OCI-M2 (cell line): ENCODE measurements at regions not wholly inside any gene's neighbourhood (a gene's known extent, or its start where the extent isn't known, plus 50 kb on each side); places are given as distances from the start of the nearest gene placed in this dataset.

Experiments
- DNase-seq: peaks from one replicate; lab custom pipeline; 2025; ENCODE audit not compliant: unreplicated experiment; lab: John Stamatoyannopoulos, UW

DNA sequence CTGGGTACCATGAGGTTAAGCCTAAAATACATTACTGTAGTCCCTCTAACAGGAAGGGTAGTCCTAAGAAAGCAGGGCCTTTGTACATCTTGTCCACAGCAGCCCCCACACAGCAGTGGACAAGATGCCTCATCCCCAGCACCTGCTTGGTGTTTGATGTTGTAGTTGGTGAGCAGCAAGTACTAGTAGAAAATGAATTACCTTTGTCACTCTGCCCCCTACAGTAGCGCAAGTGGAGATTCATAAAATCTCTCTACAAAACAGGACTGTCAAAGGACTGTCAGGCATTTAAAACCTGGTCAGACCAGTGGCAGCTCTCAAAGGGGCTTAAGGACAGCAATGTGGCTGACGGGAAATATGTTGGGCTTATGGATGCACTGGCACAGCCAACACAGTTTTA lies 122.5 kb downstream of the TMEM174 start:
- no peak for DNase-seq

DNA sequence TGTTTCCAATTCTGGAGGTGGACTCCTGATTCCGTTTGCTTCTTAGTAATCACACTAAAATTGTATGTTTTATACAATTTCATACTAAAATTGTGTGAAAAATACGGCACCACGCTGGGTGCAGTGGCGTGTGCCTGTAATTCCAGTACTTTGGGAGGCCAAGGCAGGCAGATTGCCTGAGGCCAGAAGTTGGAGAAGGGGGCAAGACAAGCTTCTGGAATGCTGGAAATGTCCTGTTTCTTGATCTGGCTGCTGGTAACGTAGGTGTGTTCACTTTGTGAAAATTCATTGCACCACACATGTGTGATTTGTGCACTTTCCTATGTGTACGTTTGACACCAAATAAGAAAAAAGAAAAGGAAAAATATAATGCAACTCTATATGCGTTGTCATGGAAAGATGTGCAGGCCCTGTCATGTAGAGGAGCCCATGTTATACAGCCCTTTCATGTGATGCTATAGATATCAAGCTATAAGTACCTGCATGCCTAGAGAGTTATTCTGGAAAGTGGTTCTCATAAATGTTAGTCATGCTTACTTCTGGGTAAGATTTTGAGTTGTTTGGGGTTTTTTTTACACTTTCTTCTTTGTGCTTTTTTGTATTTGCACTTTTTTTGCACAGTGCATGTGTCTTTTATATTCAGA lies 119.9 kb downstream of the TMEM174 start:
- DNase-seq = no peak

DNA sequence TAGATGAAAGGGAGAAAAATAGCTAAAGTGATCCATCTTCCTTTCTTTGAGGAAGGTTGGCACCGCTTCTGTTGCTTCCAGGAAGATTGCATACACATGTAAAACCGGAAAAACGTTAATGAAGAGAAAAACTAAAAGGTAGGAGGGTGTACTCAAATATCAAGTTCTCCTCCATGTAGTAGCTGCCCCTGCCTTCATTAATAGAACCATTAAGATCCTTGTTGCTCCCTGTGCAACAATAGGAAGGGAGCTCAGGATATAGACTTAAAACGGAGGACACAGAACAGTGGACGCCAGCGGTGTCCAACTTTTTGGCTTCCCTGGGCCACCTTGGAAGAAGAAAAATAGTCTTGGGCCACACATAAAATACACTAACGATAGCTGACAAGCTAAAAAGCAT lies 118.9 kb downstream of the TMEM174 start:
- DNase-seq = no peak

DNA sequence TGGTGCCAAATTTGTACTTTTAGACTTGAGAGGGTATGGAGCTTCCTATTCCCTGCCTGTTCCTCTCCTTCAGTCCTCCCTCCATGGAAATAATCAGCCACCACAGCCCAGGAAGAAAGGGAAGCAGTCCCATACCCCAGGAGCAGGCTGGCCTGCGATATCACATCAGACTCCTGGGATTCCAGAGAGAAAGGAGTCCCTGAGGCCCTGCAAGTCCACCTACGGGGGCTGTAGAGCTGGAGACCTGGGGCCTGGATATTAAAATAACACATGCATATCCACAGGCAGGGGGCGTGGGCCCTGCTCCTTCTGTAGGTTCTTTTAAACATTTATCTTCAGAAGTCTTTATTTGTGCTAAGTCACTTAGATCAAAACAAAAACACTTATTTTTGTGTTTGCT lies 117.2 kb downstream of the TMEM174 start:
- DNase-seq = no peak

DNA sequence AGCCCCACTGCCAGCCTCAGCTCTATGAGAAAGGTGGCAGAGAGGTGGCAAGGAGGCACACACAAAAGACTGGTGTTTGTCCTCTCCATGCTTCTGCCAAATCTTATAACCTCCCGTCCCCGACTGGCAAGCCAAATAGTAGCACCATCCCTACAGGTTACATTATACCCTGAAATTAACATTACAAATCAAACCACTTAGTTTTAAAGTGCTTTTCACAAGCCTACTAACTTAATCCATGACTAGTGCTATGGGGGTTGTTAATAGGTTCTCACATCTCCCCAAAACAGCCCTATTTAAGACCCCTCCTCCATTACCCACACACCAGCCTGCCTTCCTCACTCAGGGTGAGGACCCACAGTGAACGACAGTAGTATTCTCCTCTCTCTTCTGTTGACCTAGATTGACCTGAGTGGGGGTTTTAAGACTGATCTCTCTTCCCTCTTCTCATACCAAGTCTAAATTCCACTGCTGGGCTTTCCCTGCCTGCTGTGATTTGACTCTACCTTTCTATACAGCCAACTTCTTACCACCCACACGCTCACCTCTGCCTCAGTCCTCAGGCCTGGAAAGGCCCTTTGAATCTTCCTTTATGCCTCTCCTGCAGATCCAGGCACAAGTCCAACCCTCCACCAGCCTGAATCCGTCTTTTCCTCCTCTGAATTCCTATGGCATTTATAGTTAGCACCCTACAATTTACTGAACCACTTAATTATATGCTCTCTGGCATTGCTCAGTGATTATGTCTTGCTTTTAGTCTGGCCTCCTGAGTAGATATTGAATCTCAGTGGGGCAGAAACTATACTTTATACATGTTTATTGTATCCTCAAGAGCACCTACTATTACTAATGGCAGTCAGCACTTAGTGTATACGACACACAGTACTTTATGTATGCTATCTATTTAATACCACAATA lies 116.1 kb downstream of the TMEM174 start:
- no peak for DNase-seq

DNA sequence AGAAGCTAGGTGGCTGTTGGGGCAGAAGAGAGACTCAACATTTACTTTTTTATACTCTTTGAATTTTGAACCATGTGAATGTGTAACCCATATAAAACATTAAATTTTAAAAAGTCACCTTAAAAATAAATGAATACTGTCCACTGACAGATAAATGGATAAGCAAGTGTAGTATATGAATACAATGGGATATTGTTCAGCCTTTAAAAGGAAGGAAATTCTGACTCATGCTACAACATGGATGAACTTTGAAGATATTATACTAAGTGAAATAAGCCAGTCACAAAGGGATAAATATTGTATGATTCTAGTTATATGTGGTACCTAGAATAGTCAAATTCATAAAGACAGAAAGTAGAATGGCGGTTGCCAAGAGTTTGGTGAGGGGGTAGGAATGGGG lies 113.9 kb downstream of the TMEM174 start:
- DNase-seq = no peak

DNA sequence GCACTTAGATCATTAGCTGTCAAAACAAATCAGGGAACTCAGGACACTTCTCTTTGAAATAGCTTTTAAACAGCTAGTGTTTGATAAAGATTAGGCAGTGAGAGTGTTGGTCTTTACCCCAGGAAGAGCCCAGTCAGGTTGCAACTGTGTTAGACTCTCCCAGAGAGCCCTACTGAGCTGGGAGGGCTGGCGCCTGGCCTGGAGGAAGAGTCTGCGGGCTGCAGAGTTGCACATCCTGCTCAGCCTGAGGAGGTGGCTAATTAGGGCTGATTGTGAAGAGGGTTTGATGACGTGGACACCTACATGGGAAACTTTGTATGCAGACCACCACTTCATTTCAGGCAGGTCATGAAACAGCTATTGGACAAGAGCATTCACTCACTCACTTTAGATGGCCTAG lies 112.0 kb downstream of the TMEM174 start:
- no peak for DNase-seq

DNA sequence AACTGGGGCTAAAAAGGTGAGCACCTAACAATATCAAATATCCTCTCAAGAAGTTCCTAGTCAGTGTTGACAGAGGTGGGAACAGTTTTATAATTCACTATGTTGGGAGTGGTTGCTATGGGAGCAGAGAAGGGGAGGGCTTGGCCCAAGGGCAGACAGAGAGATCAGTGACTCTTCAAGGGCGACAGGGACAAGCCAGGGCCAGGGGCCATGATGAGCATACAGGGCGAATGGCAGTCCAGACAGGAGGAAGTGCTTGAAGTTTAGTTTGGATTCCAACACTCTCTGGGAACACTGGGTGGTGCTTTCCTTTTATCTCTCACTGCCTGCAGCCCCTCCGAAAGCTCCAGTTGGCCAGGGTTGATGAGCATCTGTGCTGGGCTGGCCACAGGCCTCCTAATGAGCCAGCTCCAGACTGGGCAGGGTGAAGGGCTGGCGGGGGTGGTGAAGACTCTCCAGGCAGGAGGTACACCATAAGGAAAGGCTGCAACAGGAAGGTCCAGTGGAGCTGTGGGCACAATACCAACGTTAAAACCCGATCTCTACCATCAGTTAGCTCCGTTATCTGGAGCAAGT lies 111.3 kb downstream of the TMEM174 start:
- no peak for DNase-seq

DNA sequence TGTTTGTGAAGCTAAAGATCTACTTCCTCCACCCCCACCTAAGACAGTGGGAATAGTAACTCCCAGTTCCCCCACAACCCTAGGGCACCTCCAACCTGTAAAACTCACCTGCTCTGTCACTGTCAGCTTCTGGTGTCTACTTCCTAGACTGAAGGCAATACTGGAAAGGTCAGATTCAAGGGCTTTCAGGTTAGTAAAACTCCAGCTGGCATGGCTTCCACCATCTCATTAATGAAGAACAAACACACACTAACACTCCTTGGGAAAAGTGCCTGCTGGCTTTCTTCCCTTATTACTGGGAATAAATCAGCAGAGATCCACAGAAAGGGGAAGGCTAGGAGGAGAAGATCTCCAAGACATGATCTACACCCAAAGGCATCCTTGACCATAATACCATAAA lies 109.9 kb downstream of the TMEM174 start:
- no peak for DNase-seq

DNA sequence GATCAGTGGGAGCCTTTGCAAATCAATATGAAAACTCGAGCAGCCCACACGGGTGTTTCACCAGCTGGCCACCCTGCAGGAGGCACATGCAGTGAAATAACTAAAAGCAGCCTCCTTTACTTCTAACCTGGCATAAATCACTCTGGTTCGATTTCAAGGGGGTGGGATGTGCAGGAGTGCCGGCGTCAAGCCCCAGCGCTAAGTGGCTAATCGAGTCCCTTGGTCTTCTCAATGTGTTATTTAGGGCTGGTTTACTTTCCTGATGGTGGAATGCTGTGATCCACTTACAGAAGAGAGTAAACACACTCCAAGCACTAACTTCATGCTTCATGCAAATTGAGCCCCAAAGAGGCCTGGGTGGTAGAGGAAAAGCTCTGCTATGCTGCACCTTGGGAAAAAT lies 109.4 kb downstream of the TMEM174 start:
- no peak for DNase-seq

DNA sequence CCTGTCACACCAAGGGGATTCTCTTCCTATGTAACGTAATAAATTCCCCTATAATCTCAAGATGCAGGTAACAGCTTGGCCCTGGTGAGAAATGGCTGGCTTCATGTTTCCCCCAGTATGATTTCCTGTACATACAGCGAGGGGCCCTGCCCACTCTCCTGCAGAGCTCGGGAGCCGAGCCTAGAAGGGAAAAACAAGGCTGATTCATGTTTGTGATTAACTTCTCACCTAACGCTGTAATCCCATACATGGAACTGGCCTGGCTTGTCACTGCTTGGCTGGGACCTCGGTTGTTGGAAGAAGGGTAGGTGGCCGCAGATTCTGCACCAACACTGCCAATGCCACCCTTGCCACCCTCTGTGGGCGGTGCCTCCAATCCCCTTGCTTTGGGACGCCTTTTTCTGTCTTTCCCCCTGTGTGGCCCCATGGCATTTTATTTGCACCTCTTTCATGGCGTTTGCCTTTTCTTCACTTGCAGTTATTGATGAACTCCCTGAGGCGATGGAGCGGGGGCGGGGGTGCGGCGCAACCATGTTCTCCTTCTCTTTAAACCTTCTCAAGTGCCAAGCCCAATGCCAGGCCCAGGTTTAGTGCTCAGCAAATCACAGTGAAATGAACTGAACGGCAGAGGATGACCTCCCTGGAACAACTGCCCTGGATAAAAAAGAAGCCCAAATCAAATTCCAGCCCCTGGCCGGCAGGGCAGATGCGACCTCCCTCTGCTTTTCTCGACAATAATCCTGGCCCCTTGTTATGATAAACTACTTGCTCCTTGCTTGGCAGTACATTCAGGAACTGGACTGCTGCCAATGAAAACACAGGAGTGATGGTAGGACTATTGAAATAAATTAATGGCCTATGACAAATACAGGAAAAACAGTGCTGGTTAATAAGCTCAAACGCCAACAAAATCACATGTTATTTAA lies 108.1 kb downstream of the TMEM174 start:
- no peak for DNase-seq

DNA sequence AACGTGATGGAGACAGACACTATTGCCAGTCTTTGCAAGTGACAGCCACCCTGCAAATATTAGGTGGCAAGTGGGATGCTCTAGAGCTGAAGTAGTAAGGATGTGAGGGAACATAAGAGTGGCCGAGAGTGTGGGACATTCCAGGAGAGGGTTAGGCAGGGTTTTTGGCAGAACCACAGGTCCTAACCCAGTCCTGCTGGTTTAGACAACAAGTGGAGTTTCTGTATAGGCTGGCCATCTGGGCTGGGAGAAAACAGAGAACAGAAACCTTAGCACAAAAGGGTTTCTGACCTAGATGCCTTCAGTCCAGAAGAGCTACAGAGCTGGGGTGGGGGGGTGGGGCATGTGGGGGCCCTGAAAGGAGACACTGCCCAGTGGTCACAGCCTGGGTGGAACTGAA lies 107.4 kb downstream of the TMEM174 start:
- no peak for DNase-seq

DNA sequence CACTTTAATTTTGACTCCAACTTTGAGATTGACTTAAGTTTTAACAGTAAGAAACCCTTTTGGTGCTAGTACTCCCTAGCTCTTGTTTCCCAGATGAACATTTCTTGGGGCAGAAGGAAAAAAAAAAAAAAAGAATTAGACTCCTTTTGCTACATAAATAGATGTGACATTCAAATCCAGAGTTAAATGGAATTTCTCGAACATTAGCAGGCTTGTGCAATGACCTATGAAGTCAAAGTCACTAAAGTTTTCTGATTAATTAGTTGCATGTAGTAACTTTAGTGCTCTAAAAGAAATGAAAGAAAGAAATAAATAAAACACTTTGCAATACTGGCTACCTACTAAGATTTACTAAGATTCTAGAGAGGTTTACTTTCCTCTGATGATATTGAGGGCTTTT lies 106.8 kb downstream of the TMEM174 start:
- DNase-seq = no peak

DNA sequence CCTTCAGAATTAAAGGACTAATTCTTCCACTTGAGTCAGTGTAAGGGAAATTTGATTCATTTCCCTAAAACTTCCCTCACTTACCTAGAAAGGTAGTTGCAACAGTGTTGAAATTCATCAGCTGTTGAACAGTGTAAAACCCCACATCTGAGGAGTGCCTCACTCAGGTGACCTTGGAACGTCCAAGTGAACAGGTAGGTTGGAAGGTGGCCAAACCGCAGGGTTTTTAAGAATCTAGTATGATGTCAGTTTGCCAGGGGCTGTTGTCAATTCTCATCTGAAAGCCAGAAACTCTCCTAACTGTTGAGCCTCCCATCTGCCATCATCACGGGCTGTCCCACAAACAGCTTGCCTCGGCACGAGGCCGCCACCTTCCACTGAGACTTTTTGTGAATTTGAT lies 105.7 kb downstream of the TMEM174 start:
- DNase-seq = no peak

DNA sequence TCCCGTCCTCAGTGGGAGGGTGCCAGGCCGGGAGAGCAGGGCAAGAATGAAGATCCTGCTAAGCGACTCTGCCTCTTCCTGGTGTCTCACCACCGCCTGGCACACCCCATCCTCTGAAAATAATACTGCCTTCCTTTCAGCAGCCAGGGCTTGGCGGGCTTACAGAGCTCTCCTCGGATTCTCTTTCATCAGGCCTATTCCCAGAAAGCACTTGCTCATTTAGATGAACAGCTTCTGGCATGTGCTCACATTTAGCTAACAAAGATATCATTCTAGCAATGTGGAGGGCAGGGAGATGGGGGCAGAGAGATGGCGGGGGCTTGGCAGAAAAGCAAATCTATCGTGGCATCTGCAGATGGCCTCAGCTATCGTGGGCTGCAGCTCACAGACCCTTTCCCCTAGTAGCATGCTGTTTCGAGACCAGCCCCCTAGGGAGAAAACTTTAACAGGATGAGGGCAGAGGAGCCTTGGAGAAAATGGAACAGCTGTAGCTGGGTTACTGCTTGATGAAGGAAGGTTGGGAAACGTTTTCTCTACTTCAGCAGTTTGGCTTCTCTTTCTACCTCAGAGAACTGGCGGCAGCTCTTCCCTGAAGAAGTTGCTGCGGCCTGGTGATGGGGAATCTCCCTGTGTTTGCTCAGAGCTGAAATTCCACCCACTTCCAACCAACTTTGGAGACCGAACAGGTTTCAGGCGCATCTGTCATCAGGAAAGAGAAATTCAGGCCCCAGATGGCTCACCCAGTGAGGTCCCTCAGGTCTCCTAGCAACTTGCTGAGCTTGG lies 102.1 kb downstream of the TMEM174 start:
- no peak for DNase-seq

DNA sequence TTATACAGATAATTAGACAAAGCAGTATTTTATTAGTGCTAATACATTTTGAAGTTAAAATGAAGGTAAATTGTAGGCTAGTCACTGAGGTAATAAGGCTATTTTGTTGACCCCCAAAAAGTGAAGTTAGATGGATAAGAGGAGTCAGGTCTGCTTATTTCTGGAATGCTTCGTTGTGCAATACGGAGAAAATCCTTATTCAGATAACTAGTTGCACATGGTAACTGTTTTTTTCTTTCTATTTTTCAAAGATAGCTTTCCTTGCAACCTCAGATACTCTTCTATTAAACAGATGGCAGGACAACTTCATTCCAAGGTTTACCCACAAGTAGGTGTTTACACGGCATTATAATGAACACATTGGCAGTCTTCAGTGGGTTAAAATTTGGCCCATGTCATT lies 101.1 kb downstream of the TMEM174 start:
- DNase-seq = no peak

DNA sequence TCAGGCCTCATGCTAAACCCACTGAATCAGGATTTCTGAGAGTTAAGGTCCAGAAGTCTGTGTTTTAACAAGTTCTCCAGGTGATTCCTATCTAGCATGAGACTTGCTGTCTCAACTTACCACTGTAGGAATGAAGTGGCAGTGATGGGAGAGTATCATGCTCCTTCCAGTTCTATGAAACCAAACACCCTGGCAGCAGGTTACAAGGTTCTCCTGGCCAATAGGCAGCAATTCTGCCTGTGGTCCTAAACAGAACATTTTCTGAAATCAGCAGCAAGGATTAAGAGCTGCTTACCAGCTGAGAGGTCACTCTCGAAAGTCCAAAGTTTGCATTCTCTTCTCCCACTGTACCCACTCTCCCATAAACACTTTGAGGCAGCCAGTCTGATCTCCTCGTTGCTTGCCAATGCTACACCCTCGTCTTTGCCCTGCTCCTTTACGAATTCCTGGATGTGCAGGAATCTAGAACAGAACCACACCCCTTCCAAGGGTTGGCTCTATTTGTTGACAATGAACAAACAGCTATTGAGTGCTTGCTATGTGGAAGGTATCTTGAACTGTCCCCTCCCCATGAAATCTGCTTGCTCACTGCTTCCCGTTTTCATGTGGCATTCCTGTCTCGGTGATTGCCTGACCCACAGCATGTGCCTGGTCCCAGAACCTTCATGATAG lies 100.5 kb downstream of the TMEM174 start:
- DNase-seq = no peak

DNA sequence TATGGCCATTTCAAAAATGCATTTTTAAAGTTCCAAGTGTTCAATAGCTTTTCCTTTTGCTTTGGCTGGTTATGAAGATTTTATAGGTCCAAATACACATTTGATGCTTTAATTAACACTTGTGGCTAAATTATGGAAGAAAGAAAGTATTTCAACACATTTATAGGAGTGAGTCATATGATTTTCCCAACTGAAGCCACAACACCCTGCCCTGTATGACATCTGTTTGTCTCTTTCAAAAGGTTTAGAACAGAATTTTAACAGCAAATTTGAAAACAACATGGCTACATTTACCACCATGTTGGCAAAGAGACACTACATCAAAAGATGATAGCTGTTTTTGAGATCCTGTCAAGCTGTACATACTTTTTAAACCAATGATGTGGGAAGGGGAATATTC lies 99.4 kb downstream of the TMEM174 start:
- DNase-seq = no peak

DNA sequence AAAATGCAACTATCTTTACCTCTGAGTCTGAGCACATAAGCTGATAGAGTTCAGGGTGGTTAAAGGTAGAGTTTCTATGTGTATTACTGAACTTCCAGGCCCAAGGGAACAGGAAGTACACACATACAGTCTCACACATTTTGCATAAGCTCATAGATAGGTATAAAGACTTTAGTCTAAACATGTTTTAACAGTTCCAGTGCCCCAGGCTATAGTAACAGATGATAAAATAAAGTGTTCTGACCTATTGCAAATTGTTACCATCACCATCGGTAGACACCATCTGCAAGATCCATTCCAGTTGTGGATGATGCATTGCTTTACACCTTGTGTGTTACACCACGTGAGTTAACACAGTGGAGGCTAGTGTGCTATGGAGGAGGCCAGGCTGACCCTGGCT lies 95.8 kb downstream of the TMEM174 start:
- DNase-seq = no peak
